Stimulated activated CD8-positive, alpha-beta memory T cell treated with anti-CD3 and anti-CD28 coated beads, Interleukin-2, amount 100 ng/mL, for 1 hour (primary cell): ENCODE measurements at regions not wholly inside any gene's neighbourhood (a gene's known extent, or its start where the extent isn't known, plus 50 kb on each side); places are given as distances from the start of the nearest gene placed in this dataset.

Experiments
- DNase-seq, 2 donors: peaks; one replicate each; pipeline ENCODE4 v3.0.0-alpha.2; 2020; ENCODE audit warnings: low read depth in 2 of 2

DNA sequence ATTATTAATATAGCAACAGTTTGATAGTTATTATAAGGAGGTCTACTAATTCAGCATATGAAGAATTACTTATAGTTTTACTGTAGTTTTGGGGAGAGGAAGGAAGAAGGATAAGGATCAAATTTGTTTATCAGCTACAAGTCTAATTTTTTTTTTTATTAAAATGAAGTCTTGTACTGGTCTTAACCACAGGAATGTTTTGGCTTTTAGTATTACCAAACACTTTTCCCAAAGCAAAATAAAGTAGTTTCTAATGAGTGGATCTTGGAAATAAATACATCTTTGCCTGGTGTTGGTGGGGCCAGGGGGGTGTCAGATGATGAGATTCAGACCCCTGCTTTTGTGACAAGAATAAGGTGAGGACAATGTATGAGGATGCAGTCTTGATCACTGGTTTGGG is 57.2 kb upstream of the ZDHHC17 start:
- no peak for DNase-seq

DNA sequence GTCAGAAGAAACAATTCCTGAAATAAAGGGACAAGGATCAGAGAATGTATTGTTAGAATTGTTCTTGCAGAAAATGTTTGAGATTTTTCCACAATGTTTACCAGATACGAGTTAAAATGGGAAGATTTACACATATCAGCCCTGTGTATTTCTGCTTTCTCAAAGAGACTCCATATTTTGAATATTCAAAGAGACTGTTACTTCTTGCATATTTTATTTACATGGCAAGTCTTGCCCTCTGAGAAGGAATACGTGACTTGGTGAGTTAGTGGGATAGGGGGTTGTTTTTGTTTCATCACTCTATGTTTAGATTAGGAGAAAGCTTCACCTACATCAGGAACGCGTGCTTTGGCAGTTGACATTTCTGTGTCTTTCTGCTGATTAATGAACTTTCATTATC is 56.1 kb upstream of the ZDHHC17 start:
- no peak for DNase-seq

DNA sequence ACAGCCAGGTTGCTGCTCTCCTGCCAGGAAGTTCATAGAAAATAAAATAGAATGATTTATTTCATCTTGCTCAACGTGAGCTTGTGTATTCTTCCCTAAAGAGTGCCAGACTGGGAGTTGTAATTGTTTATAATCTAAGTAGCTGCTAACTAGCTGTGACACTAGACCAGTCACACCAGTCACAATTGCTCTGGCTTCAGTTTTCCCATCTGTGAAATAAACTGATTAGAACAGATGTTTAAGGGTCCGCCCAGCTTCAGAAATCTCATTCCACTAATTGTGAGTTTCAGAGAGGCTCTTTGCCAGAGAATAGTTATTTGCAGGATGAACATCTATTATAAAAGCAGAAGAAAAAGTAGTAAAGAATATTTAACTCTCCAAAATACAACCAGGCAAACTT is 55.6 kb upstream of the ZDHHC17 start:
- no peak for DNase-seq

DNA sequence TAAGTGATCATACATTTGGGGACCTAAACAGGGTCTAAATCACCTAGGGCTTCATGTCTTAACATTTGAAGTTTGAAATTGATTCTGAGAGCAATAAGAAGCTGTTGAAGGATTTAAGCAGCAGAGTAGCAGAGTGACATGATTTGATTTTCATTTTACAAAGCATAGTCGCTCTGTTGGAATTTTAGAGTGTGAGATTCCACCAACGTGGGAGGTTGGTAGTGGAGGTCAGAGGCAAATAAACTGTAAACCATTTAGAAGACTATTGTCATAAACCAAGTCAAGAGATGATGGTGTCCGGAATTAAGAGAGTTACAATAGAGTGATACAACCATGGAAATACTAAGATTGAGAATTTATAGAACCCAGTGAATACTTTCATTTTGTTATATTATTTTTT is 52.7 kb upstream of the ZDHHC17 start:
- no peak for DNase-seq

DNA sequence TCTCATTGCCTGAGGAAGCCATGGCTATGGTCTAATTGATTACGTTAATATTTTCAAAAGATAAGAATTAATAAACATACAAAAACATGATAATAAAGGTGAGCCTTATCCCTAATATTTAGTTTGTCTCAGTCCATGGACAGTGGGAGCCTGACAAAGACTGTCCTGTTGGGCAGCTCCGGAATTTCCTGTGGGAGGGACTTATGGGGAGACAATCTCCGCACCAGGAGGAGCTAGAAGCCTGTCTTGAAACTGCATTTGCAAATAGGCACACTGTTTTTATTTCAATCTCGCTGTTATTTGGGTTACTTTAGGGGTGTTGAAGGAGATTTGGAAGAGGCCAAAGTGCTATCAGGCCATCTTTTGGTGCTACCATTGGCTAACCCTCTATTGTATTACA is 50.8 kb upstream of the ZDHHC17 start:
- no peak for DNase-seq

DNA sequence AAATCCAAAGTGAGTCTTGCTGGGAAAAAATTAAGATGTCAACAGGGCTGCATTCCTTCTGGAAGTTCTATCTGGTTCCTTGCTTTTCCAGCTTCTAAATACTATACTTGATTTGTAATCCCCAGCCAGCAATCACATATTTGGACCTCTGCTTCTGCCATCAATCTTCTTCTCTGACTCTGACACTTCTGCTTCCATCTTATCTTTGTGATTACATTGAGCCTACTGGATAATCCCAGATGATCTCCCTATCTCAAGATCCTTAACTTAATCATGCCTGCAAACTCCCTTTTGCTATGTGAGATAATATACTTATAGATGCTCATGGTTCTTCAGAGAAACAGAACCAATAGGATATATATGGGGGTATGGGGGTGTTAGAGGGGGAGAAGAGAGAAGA is 49.9 kb upstream of the ZDHHC17 start:
- no peak for DNase-seq
